DND-41 (cell line): ENCODE measurements at regions not wholly inside any gene's neighbourhood (a gene's known extent, or its start where the extent isn't known, plus 50 kb on each side); places are given as distances from the start of the nearest gene placed in this dataset.

Experiments used
- CTCF ChIP-seq: IDR thresholded peaks from 2 replicates; pipeline ENCODE4 v1.5.1; 2012; ENCODE audit warnings: borderline replicate concordance, low read length, moderate library complexity, mild to moderate bottlenecking; ENCODE audit not compliant: poor library complexity, severe bottlenecking; ENCODE audit errors: extremely low read depth
- EZH2 ChIP-seq: IDR thresholded peaks from 3 replicates; pipeline ENCODE4 v1.6.1; 2012; ENCODE audit warnings: borderline replicate concordance, low read depth, mild to moderate bottlenecking, moderate library complexity, low read length, inconsistent platforms; ENCODE audit not compliant: severe bottlenecking

- TF ChIP-seq EZH2 (no peak), CTCF (no peak)
Observed at GRCh38 chr7:35894721-35895120, 93.9 kb downstream of the SEPTIN7 start.
